GM23338 (cell line): ENCODE measurements at regions not wholly inside any gene's neighbourhood (a gene's known extent, or its start where the extent isn't known, plus 50 kb on each side); places are given as distances from the start of the nearest gene placed in this dataset.

ENCODE experiments used
- ATAC-seq: fragments of 200-7000 bp; cut with Tn5 transposase; 3 replicates; pipeline ENCODE4 v1.9.1; 2020
- DNase-seq: peaks from one replicate; pipeline ENCODE4 v3.0.0-alpha.2; 2015; ENCODE audit warnings: low spot score
- H2AFZ ChIP-seq: fragments of 200-600 bp; sonication (generic); 2 replicates; pipeline ENCODE4 v1.8.0; 2016; ENCODE audit warnings: antibody characterized with exemption, mild to moderate bottlenecking, moderate library complexity
- H3F3A ChIP-seq: fragments of 200-600 bp; sonication (generic); replicated peaks from 2 replicates; pipeline ENCODE4 v1.8.0; 2017; ENCODE audit warnings: antibody characterized with exemption, mixed run types, low read depth
- H3K27ac ChIP-seq: fragments of 200-600 bp; sonication (generic); 2 replicates; pipeline ENCODE4 v1.6.1; 2016; ENCODE audit warnings: low read depth
- H3K27me3 ChIP-seq: fragments of 200-600 bp; sonication (generic); 2 replicates; pipeline ENCODE4 v1.8.0; 2016; ENCODE audit warnings: mild to moderate bottlenecking, mixed run types, moderate library complexity; ENCODE audit not compliant: insufficient read depth
- H3K36me3 ChIP-seq: fragments of 200-600 bp; sonication (generic); 2 replicates; pipeline ENCODE4 v1.8.0; 2016; ENCODE audit warnings: mild to moderate bottlenecking; ENCODE audit not compliant: insufficient read depth
- H3K4me1 ChIP-seq: fragments of 200-600 bp; sonication (generic); 2 replicates; pipeline ENCODE4 v1.8.0; 2016; ENCODE audit warnings: mild to moderate bottlenecking, moderate library complexity; ENCODE audit not compliant: insufficient read depth
- H3K4me2 ChIP-seq: fragments of 200-600 bp; sonication (generic); 2 replicates; pipeline ENCODE4 v1.7.1; 2017; ENCODE audit warnings: mixed run types
- H3K4me3 ChIP-seq: fragments of 200-600 bp; sonication (generic); 2 replicates; pipeline ENCODE4 v1.6.1; 2016; ENCODE audit warnings: mixed run types
- H3K79me2 ChIP-seq: fragments of 200-600 bp; sonication (generic); replicated peaks from 2 replicates; pipeline ENCODE4 v1.8.0; 2017; ENCODE audit warnings: mild to moderate bottlenecking; ENCODE audit not compliant: insufficient read depth
- H3K9me2 ChIP-seq: fragments of 200-600 bp; sonication (generic); 2 replicates; pipeline ENCODE4 v1.8.0; 2017; ENCODE audit not compliant: insufficient read depth
- H4K20me1 ChIP-seq: fragments of 200-600 bp; sonication (generic); replicated peaks from 2 replicates; pipeline ENCODE4 v1.8.0; 2017; ENCODE audit warnings: mild to moderate bottlenecking; ENCODE audit not compliant: insufficient read depth
- H3K27ac Mint-ChIP-seq: 2 replicates; pipeline ENCODE4 v1.8.0; 2020; ENCODE audit warnings: inconsistent platforms, mild to moderate bottlenecking, moderate library complexity, mixed read lengths
- H3K27me3 Mint-ChIP-seq: 3 replicates; pipeline ENCODE4 v1.8.0; 2022; ENCODE audit warnings: low read depth, mild to moderate bottlenecking, moderate library complexity, mixed read lengths, inconsistent platforms; ENCODE audit not compliant: insufficient read depth, poor library complexity
- H3K36me3 Mint-ChIP-seq: 3 replicates; pipeline ENCODE4 v1.8.0; 2021; ENCODE audit warnings: low read depth, mild to moderate bottlenecking, inconsistent platforms, moderate library complexity, mixed read lengths
- H3K4me1 Mint-ChIP-seq: 3 replicates; pipeline ENCODE4 v1.8.0; 2020; ENCODE audit warnings: mild to moderate bottlenecking, inconsistent platforms, mixed read lengths
- H3K4me3 Mint-ChIP-seq: 3 replicates; pipeline ENCODE4 v1.8.0; 2021; ENCODE audit warnings: moderate library complexity, mild to moderate bottlenecking, inconsistent platforms, mixed read lengths
- H3K9me3 Mint-ChIP-seq: 3 replicates; pipeline ENCODE4 v1.8.0; 2020; ENCODE audit warnings: moderate library complexity, mild to moderate bottlenecking, inconsistent platforms, mixed read lengths
- EZH2 ChIP-seq: fragments of 200-600 bp; sonication (generic); IDR thresholded peaks from one replicate; pipeline ENCODE4 v1.8.0; 2017; ENCODE audit warnings: antibody characterized with exemption, mild to moderate bottlenecking, low read depth; ENCODE audit not compliant: unreplicated experiment
- EZH2phosphoT487 ChIP-seq: fragments of 200-600 bp; sonication (generic); IDR thresholded peaks from one replicate; pipeline ENCODE4 v1.8.1; 2018; ENCODE audit warnings: antibody characterized with exemption; ENCODE audit not compliant: unreplicated experiment
- JUNB ChIP-seq: IDR thresholded peaks from one replicate; pipeline ENCODE4 v1.6.1; 2016; ENCODE audit warnings: antibody characterized with exemption; ENCODE audit not compliant: unreplicated experiment
- NANOG ChIP-seq: IDR thresholded peaks from 2 replicates; pipeline ENCODE4 v1.6.1; 2016; ENCODE audit warnings: antibody characterized with exemption, borderline replicate concordance
- POLR2AphosphoS5 ChIP-seq: IDR thresholded peaks from 2 replicates; pipeline ENCODE4 v1.6.1; 2016; ENCODE audit warnings: antibody characterized with exemption, low read depth
- STAT1 ChIP-seq: IDR thresholded peaks from one replicate; pipeline ENCODE4 v1.6.1; 2016; ENCODE audit warnings: antibody characterized with exemption; ENCODE audit not compliant: unreplicated experiment
- ZNF114 ChIP-seq: fragments of 250-450 bp; sonication (Bioruptor Pico); IDR thresholded peaks from 2 replicates; pipeline ENCODE4 v1.5.0; 2020; ENCODE audit warnings: mild to moderate bottlenecking, moderate library complexity
- ZNF331 ChIP-seq: fragments of 250-450 bp; sonication (Bioruptor Pico); IDR thresholded peaks from 2 replicates; pipeline ENCODE4 v1.5.0; 2020; ENCODE audit warnings: low read depth, mild to moderate bottlenecking, moderate library complexity
- ZNF462 ChIP-seq: fragments of 250-450 bp; sonication (Bioruptor Pico); IDR thresholded peaks from 2 replicates; pipeline ENCODE4 v1.5.0; 2020; ENCODE audit warnings: mild to moderate bottlenecking, moderate library complexity
- TF ChIP-seq, protein P1 (sequence below): IDR thresholded peaks from 2 replicates; pipeline ENCODE4 v1.6.1; 2016; ENCODE audit warnings: antibody characterized with exemption

DNA sequence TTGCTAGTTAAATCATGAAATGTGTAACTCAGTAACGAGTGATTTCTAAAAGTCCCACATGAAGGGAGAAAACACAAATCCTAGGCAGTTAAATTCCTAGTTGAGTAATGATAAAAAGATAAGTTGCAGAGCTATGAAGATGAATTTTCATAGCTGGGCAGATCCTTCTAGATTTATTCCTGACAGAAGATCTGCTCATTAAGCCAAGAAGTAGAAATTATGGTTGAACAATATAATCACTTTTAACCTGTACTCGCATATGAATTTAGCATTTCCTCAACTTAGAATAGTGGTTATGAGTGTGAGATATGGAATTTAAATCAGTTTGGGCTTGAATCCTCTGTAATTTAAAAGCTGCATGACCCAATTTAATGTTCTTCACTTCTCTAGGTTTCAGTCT, 359.2 kb upstream of the HSF2 start (continued):
- TF ChIP-seq ZNF462 (CRISPR knock-in tag) = no peak

DNA sequence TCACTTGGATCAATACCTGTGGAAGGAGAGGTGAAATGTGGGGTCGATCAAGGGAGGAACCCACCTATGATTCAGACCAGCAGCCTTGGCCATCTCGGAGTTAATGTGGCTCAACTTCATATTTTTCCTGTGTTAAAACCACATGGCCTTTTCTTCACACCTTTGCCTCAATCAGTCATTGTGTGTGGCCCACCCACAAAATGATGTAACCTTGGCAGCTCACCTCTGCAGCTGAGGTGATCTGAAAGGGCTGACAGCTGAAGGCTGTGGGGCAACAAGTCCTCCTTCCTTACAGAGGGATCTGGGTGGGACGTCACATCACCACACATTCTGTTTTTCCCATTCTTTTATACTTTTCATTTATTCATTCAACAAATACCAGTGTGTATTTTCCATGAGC, 357.1 kb upstream of the HSF2 start:
- H3K36me3 Mint-ChIP-seq = no peaks in the 10 kb centered on the region; the same call in 2 of the 3 replicates
- DNase-seq (no peak), ATAC-seq (no peak)
- no peak overlapping the region for H3K27ac Mint-ChIP-seq
- H3K27me3 Mint-ChIP-seq = no peaks in the 10 kb centered on the region
- Histone ChIP-seq H3K36me3 (no peaks in the 10 kb centered on the region), H3F3A (no peaks in the 10 kb centered on the region), H3K4me3 (no peak overlapping the region), H3K4me1 (no peaks in the 10 kb centered on the region), H3K27ac (no peak overlapping the region), H3K4me2 (no peak overlapping the region), H4K20me1 (no peaks in the 10 kb centered on the region), H3K79me2 (no peaks in the 10 kb centered on the region), H2AFZ (no peak overlapping the region), H3K9me2 (no peaks in the 10 kb centered on the region), H3K27me3 (no peaks in the 10 kb centered on the region)
- peaks cover 8% of the 10 kb centered on the region; the same call in 2 of the 3 replicates for H3K4me1 Mint-ChIP-seq
- no peak overlapping the region for H3K4me3 Mint-ChIP-seq
- no peaks in the 10 kb centered on the region; the same call in 2 of the 3 replicates for H3K9me3 Mint-ChIP-seq
- TF ChIP-seq ZNF462 (CRISPR knock-in tag) (no peak), STAT1 (no peak), POLR2AphosphoS5 (no peak), JUNB (no peak), EZH2phosphoT487 (no peak), NANOG (no peak), ZNF114 (CRISPR knock-in tag) (no peak), EZH2 (no peak), ZNF331 (CRISPR knock-in tag) (no peak)
- TF ChIP-seq, protein P1, sequence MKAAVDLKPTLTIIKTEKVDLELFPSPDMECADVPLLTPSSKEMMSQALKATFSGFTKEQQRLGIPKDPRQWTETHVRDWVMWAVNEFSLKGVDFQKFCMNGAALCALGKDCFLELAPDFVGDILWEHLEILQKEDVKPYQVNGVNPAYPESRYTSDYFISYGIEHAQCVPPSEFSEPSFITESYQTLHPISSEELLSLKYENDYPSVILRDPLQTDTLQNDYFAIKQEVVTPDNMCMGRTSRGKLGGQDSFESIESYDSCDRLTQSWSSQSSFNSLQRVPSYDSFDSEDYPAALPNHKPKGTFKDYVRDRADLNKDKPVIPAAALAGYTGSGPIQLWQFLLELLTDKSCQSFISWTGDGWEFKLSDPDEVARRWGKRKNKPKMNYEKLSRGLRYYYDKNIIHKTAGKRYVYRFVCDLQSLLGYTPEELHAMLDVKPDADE = no peak
